Activated CD4-positive, alpha-beta memory T cell treated with anti-CD3 and anti-CD28 coated beads, Interleukin-2, amount 10 ng/mL, durations not matched to agents 7 days and 5 days (primary cell): ENCODE measurements at regions not wholly inside any gene's neighbourhood (a gene's known extent, or its start where the extent isn't known, plus 50 kb on each side); places are given as distances from the start of the nearest gene placed in this dataset.

Experiments used
- CTCF ChIA-PET: fragments of 350-600 bp; sonication (Branson Sonifier 250); formaldehyde crosslinking; loops from one replicate; lab custom pipeline; 2021; ENCODE audit warnings: antibody characterized with exemption, inconsistent platforms; lab: Charles Lee
- POLR2A ChIA-PET: fragments of 350-600 bp; sonication (Branson Sonifier 250); formaldehyde crosslinking; loops from one replicate; lab custom pipeline; 2021; ENCODE audit warnings: antibody characterized with exemption; lab: Charles Lee
- DNase-seq: peaks from one replicate; pipeline ENCODE4 v3.0.0-alpha.2; 2020
- H3K27ac Mint-ChIP-seq: one replicate; pipeline ENCODE4 v1.8.0; 2021; ENCODE audit warnings: mild to moderate bottlenecking, mixed read lengths
- H3K27me3 Mint-ChIP-seq: one replicate; pipeline ENCODE4 v1.8.0; 2021; ENCODE audit warnings: mixed read lengths
- H3K36me3 Mint-ChIP-seq: one replicate; pipeline ENCODE4 v1.8.0; 2021; ENCODE audit warnings: low read depth, mixed read lengths
- H3K4me1 Mint-ChIP-seq: one replicate; pipeline ENCODE4 v1.8.0; 2021; ENCODE audit warnings: mixed read lengths
- H3K4me3 Mint-ChIP-seq: one replicate; pipeline ENCODE4 v1.8.0; 2021; ENCODE audit warnings: mild to moderate bottlenecking, mixed read lengths
- H3K9me3 Mint-ChIP-seq: one replicate; pipeline ENCODE4 v1.8.0; 2021; ENCODE audit warnings: mixed read lengths

DNA sequence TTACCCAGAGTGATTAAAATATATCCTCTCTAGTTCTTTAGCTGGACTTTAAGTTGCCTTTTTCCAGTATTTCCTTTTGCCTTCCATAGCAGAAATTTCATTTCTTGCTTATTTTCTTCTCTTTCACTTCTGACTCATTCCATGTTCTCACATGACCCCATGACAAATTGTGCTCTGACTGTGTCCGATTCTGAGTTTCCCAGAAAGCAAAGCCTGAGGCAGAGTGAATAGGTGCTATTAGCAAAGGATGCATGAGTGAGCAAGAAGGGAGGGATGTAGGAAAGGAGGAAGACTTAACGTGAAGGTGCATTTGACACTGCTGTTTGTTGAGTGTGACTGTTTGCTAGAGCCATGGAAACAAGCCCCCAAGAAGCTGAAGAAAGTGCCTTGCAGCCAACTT is 82.6 kb upstream of the CNTNAP4 start:
- H3K27ac Mint-ChIP-seq = no peak overlapping the region
- ChIA-PET POLR2A (no interaction called here), CTCF (no interaction called here)
- H3K9me3 Mint-ChIP-seq = peaks cover 2% of the 10 kb centered on the region
- no peaks in the 10 kb centered on the region for H3K36me3 Mint-ChIP-seq
- no peaks in the 10 kb centered on the region for H3K27me3 Mint-ChIP-seq
- DNase-seq = no peak
- no peaks in the 10 kb centered on the region for H3K4me1 Mint-ChIP-seq
- no peak overlapping the region for H3K4me3 Mint-ChIP-seq

DNA sequence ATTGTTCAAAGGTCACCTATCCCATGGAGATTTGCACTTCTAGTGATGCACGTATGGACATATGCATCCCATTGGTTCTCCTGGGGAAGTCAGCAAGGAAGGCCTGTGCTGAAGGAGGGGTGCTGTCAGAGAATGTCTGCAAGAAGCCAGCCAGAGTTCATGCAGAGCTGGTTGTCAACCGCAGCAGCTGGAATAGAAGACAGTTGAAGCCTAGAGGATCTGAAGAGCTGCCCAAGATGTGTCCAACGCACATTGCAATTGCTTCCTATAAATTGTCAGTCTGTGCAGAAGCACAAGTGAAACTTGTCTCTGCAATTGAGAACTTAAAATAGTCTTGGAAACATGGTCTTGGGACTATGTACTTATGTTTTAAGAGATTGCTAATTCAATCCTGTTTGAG is 82.1 kb upstream of the CNTNAP4 start:
- H3K27ac Mint-ChIP-seq = no peak overlapping the region
- no peaks in the 10 kb centered on the region for H3K4me1 Mint-ChIP-seq
- H3K27me3 Mint-ChIP-seq = no peaks in the 10 kb centered on the region
- H3K4me3 Mint-ChIP-seq = no peak overlapping the region
- peaks cover 4% of the 10 kb centered on the region for H3K9me3 Mint-ChIP-seq
- ChIA-PET POLR2A (no interaction called here), CTCF (no interaction called here)
- no peak for DNase-seq
- no peaks in the 10 kb centered on the region for H3K36me3 Mint-ChIP-seq

DNA sequence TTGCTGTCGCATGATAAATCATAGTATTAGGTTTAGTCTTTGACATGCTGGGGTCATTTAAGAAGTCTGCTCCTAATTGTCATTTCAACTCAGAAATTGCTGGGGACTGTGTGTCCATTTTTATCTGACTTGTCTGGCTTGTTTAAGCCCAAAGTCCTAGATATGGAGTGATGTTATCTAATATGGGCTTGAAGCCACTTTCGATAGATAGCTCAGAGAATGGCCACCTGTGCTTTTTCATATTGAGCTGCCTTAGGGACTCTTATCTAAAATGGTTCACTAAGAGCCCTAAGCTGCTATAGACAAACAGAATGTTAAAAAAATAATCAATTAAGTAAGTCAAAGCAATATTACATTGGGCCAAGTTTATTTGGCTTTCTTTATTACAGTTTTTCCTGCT is 81.6 kb upstream of the CNTNAP4 start:
- Mint-ChIP-seq H3K4me1 (no peaks in the 10 kb centered on the region), H3K27ac (no peak overlapping the region), H3K4me3 (no peak overlapping the region), H3K27me3 (no peaks in the 10 kb centered on the region), H3K9me3 (peaks cover 4% of the 10 kb centered on the region), H3K36me3 (no peaks in the 10 kb centered on the region)
- ChIA-PET POLR2A (no interaction called here), CTCF (no interaction called here)
- DNase-seq = no peak

DNA sequence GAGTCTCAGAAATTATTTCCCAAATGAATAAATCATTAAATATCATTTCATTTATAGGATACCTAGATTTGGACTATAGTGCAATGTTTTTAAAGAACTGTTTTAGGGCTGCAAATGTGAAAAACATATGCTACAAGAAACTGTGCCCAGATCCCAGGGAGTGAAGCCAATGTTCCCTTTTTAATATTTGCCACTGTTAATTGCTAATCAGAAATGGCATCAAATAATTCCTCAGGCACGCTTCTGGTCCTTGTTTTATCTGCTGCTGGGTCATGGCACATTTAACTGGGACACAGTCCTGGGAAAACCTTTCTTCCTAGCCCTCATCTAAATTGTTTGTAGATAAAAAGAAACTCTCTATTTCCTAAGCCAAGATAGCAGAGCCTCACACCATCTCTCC is 79.3 kb upstream of the CNTNAP4 start:
- peaks cover 4% of the 10 kb centered on the region for H3K9me3 Mint-ChIP-seq
- H3K27ac Mint-ChIP-seq = no peak overlapping the region
- no peak overlapping the region for H3K4me3 Mint-ChIP-seq
- no peaks in the 10 kb centered on the region for H3K4me1 Mint-ChIP-seq
- ChIA-PET POLR2A (no interaction called here), CTCF (no interaction called here)
- H3K27me3 Mint-ChIP-seq = no peaks in the 10 kb centered on the region
- no peaks in the 10 kb centered on the region for H3K36me3 Mint-ChIP-seq
- no peak for DNase-seq

DNA sequence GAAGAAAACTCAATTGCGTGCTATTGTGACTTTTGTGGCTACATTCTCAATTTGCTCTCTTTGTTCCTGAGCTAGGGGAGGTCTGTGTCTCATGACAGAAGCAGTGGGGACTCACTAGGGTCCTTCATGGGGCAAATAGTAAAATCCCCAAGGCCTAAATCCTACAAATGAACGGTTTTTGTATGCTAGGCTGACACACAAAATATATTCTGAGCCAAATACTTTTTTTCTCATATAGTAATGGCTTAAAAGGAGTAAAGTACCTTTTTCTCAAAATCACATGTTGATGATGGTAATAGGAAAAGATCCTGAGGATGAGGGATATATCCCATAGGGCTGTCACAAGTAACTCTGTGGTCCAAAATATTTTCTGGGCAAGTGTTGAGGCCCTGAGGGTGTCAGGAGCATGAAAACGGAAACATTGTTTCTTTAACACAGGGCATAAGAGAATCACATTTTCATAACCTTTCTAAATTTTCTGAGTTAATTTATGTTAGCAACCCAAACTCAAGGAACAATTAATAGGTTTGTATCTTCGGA is 77.5 kb upstream of the CNTNAP4 start:
- CTCF ChIA-PET = no interaction called here

DNA sequence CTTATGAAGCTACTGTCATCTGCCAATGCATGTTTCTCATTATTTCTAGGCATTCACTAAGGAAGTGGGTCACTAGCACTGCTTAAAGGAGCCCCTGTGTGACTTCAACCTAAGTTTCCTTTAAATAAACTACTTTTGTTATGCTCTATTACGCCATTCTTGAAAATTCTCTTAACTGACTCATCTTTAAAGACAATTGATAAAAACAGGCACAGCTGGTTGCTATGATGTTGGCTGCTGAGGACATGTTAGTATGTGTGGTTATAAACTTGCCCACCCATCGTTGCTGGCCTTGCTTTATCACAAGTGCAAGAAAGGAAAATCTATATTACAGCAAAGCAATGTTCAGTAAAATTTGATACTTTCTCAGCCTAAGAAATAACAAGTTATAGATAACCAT is 75.8 kb upstream of the CNTNAP4 start:
- POLR2A ChIA-PET = no interaction called here
- H3K27ac Mint-ChIP-seq = no peak overlapping the region

More for the DNA sequence above, 77.5 kb upstream of the CNTNAP4 start:
- POLR2A ChIA-PET = no interaction called here
- Mint-ChIP-seq H3K4me3 (no peak overlapping the region), H3K36me3 (no peaks in the 10 kb centered on the region), H3K27me3 (no peaks in the 10 kb centered on the region), H3K27ac (no peak overlapping the region), H3K9me3 (peaks cover 8% of the 10 kb centered on the region), H3K4me1 (no peaks in the 10 kb centered on the region)
- DNase-seq = no peak

DNA sequence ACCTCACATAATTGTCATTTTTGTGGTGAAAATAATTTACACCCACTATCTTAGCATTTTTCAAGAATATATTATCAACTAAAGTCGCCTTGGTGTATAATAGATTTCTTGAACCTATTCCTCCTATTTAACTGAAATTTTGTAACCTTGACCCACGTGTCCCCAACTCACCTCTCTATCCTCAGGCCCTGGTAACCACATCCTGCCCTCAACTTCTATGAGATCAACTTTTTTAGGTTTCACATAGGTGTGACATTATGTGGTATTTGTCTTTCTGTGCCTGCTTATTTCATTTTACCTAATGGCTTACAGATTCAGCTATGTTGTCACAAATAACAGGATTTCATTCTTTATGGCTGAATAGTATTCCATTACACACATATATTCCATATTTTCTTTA is 73.0 kb upstream of the CNTNAP4 start:
- ChIA-PET POLR2A (no interaction called here), CTCF (no interaction called here)
- no peaks in the 10 kb centered on the region for H3K27me3 Mint-ChIP-seq

More for the DNA sequence above, 75.8 kb upstream of the CNTNAP4 start:
- CTCF ChIA-PET = no interaction called here
- no peak overlapping the region for H3K4me3 Mint-ChIP-seq
- H3K36me3 Mint-ChIP-seq = no peaks in the 10 kb centered on the region
- H3K27me3 Mint-ChIP-seq = no peaks in the 10 kb centered on the region
- no peak for DNase-seq
- peaks cover 12% of the 10 kb centered on the region for H3K9me3 Mint-ChIP-seq
- no peaks in the 10 kb centered on the region for H3K4me1 Mint-ChIP-seq

DNA sequence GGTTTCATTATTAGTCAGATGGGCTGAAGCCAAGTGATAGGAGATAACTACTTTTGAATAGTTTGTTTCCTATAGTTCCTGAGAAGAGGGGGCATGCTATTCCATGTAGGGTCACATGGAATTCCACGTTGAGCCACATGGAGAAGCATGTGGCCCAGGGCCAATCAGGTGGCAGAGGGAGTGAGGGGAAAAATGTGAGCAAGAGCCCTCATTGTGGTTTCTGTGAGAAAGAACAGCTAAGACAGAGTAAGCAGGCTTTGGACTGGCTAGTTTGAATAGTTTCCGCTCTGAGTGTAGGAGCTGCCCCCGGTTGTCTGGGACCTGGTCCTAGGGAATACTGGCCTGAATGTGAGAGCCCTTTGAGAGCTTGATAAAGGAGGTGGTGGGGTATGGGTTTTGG is 69.9 kb upstream of the CNTNAP4 start:
- H3K4me1 Mint-ChIP-seq = no peaks in the 10 kb centered on the region
- no peak overlapping the region for H3K4me3 Mint-ChIP-seq
- no peaks in the 10 kb centered on the region for H3K27me3 Mint-ChIP-seq
- ChIA-PET POLR2A (no interaction called here), CTCF (no interaction called here)
- no peak overlapping the region for H3K27ac Mint-ChIP-seq
- peaks cover 10% of the 10 kb centered on the region for H3K9me3 Mint-ChIP-seq
- no peak for DNase-seq
- no peaks in the 10 kb centered on the region for H3K36me3 Mint-ChIP-seq

More for the DNA sequence above, 73.0 kb upstream of the CNTNAP4 start:
- H3K9me3 Mint-ChIP-seq = peaks cover 10% of the 10 kb centered on the region
- no peak overlapping the region for H3K27ac Mint-ChIP-seq
- no peaks in the 10 kb centered on the region for H3K4me1 Mint-ChIP-seq
- no peak for DNase-seq
- no peak overlapping the region for H3K4me3 Mint-ChIP-seq
- no peaks in the 10 kb centered on the region for H3K36me3 Mint-ChIP-seq

DNA sequence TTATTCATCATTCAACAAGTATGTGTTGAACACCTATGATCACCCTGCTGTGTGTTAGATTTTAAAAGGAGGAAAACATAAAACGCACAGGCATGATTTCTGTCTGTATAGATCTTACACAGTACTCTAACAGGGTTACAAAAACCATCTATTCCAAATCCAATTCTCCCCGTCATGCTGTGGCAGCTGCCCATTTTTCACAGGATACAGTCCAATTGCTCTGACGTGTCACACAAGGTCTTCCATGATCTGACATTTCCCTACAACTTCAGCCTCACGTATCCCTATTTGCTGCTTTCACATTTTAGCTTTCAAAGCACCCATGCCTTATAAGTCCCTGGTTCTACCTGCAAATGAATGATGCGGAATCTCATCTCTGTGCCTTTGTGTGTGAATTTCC is 67.0 kb upstream of the CNTNAP4 start:
- Mint-ChIP-seq H3K27me3 (no peaks in the 10 kb centered on the region), H3K4me1 (no peaks in the 10 kb centered on the region), H3K27ac (no peak overlapping the region), H3K4me3 (no peak overlapping the region), H3K9me3 (peaks cover 9% of the 10 kb centered on the region), H3K36me3 (no peaks in the 10 kb centered on the region)
- CTCF ChIA-PET = no interaction called here
- DNase-seq = no peak
- POLR2A ChIA-PET = no interaction called here

DNA sequence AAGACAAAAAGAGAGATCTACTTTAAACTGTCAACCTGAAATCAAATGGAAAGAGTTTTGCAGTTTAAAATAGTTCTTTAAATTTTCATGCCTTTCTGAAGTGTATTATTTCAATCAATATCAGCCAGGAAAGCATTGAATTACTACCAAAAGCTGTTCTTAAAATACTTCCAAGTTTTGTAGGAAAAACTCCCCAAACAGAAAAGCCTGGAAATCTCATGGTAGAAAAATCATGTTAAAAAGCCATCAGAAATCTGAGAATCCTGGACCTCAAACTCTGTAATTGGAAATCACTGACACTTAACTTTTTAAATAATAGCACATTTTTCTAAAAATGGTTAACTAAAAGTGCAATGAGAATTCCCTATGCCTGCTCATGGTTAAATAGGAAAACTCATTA is 63.3 kb upstream of the CNTNAP4 start:
- H3K4me1 Mint-ChIP-seq = no peaks in the 10 kb centered on the region
- POLR2A ChIA-PET = no interaction called here
- peaks cover 7% of the 10 kb centered on the region for H3K9me3 Mint-ChIP-seq
- no peaks in the 10 kb centered on the region for H3K27me3 Mint-ChIP-seq
- H3K27ac Mint-ChIP-seq = no peak overlapping the region
- CTCF ChIA-PET = no interaction called here
- no peak overlapping the region for H3K4me3 Mint-ChIP-seq
- no peak for DNase-seq
- no peaks in the 10 kb centered on the region for H3K36me3 Mint-ChIP-seq

DNA sequence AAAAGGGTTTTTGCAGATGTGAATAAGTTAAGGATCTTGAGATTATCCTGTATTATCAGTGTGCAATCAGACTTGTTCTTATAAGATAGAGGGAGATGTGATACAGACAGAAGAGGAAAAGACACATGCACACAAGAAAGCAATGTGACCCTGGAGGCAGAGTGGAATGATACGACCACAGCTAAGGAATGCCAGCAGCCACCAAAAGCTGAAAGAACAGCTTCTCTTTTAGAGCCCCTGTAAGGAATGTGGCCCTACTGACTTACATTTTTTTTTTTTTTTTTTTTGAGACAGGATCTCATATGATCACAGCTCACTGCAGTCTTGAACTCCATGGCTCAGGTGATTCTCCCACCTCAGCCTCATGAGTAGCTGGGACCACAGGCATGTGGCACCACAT is 62.3 kb upstream of the CNTNAP4 start:
- H3K36me3 Mint-ChIP-seq = no peaks in the 10 kb centered on the region
- ChIA-PET POLR2A (no interaction called here), CTCF (no interaction called here)
- H3K27me3 Mint-ChIP-seq = no peaks in the 10 kb centered on the region
- peaks cover 9% of the 10 kb centered on the region for H3K9me3 Mint-ChIP-seq
- no peak for DNase-seq
- H3K4me3 Mint-ChIP-seq = no peak overlapping the region
- H3K27ac Mint-ChIP-seq = no peak overlapping the region
- no peaks in the 10 kb centered on the region for H3K4me1 Mint-ChIP-seq

DNA sequence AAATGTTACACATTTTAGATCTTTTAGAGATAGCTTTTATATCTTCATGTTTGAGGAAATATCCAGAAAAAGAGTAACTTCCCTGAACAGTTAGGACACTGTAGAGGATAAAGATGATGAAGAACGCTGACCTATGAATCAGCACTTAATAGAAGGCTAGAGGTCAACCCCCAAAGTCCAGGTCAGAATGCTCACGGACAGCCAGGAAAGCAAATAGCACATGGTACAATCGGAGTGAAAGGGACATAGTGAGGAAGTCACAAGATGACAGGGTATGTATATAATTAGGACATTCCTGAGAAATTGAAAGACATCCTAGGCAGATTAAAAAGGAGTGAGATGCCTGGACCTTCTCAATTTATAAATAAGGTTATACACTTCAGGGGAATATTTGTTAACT is 55.1 kb upstream of the CNTNAP4 start:
- ChIA-PET POLR2A (no interaction called here), CTCF (no interaction called here)
- H3K4me3 Mint-ChIP-seq = no peak overlapping the region
- H3K4me1 Mint-ChIP-seq = no peaks in the 10 kb centered on the region
- no peaks in the 10 kb centered on the region for H3K36me3 Mint-ChIP-seq
- no peak overlapping the region for H3K27ac Mint-ChIP-seq
- no peak for DNase-seq
- H3K27me3 Mint-ChIP-seq = no peaks in the 10 kb centered on the region
- peaks cover 4% of the 10 kb centered on the region for H3K9me3 Mint-ChIP-seq

DNA sequence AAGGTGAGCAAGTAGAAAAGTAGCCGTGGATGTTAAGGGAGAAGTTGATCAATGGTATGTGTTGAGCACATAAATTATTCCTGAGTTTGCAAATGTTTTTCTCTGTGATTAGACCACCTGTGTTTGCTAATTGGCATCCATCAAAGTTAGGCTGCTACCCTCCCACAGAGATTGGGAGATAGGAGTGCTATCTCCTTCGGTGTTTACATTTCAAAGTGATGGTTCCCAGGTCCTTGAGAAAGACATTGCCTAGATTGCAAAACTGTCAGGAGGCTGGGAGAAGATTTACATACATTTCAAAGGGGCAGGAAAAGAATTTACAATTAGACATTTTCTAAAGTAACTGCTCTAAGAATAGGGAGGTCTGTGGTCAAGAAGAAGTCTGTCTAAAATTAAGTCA is 54.3 kb upstream of the CNTNAP4 start:
- Mint-ChIP-seq H3K4me1 (no peaks in the 10 kb centered on the region), H3K4me3 (no peak overlapping the region), H3K9me3 (peaks cover 2% of the 10 kb centered on the region), H3K36me3 (no peaks in the 10 kb centered on the region), H3K27ac (no peak overlapping the region), H3K27me3 (no peaks in the 10 kb centered on the region)
- POLR2A ChIA-PET = no interaction called here
- DNase-seq = no peak
- CTCF ChIA-PET = no interaction called here

DNA sequence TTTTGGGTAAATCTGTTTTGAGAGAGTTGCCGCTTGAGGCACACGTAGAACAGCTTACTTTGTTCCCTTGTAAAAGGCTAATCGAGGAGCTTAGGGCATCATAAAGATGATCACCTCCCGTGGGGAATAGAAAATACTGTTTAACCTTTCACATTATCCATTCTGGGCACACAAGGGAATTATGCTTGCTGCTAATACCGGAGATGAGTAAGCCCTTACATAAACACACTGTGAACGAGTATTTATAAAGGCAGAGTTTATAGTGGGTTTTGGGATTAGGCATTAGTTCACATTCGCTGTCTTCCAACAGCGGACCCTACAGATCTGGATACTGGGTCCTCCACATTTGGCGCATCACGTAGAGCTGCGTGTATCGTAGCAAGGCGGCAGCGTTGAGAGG is 51.2 kb upstream of the CNTNAP4 start:
- DNase-seq = no peak
- ChIA-PET CTCF (no interaction called here), POLR2A (no interaction called here)
- H3K4me1 Mint-ChIP-seq = no peaks in the 10 kb centered on the region
- no peaks in the 10 kb centered on the region for H3K36me3 Mint-ChIP-seq
- H3K27me3 Mint-ChIP-seq = no peaks in the 10 kb centered on the region
- H3K4me3 Mint-ChIP-seq = no peak overlapping the region
- no peaks in the 10 kb centered on the region for H3K9me3 Mint-ChIP-seq
- no peak overlapping the region for H3K27ac Mint-ChIP-seq
